ENCODE measurements at regions not wholly inside any gene's neighbourhood (a gene's known extent, or its start where the extent isn't known, plus 50 kb on each side); places are given as distances from the start of the nearest gene placed in this dataset.
A peak's percentile ranks its signal among the peaks of the same experiment; 100 is the strongest.

DNA sequence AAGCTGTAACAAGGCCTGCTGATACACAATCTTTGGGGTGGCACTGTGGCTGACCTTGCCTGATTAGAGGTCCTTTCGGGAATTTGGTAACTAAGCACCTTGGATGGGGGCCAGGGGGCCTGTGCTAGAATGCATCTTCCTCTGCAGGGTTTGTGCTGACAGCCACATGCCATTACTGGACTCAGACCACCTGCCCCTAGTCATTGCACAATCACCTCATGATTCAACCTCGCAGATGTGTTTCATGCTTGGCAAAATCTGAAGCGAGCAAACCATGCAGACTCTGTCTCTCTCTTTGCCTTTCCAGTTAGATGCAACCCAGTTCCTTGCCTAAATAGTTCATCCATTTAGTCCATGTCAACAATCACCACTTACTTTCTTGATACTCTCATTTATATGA is 96.5 kb upstream of the ERCC6L2 start:
- no peak overlapping the region for H3K4me3 ChIP-seq (ENCODE audit: low read depth, low read length)
- DNase-seq (ENCODE audit: low read depth) = peak; percentile 79
- TF ChIP-seq, protein P1, sequence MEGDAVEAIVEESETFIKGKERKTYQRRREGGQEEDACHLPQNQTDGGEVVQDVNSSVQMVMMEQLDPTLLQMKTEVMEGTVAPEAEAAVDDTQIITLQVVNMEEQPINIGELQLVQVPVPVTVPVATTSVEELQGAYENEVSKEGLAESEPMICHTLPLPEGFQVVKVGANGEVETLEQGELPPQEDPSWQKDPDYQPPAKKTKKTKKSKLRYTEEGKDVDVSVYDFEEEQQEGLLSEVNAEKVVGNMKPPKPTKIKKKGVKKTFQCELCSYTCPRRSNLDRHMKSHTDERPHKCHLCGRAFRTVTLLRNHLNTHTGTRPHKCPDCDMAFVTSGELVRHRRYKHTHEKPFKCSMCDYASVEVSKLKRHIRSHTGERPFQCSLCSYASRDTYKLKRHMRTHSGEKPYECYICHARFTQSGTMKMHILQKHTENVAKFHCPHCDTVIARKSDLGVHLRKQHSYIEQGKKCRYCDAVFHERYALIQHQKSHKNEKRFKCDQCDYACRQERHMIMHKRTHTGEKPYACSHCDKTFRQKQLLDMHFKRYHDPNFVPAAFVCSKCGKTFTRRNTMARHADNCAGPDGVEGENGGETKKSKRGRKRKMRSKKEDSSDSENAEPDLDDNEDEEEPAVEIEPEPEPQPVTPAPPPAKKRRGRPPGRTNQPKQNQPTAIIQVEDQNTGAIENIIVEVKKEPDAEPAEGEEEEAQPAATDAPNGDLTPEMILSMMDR (conservative IDR thresholded peaks at IDR 0.05; ENCODE audit: low read depth, low read length) = no peak

DNA sequence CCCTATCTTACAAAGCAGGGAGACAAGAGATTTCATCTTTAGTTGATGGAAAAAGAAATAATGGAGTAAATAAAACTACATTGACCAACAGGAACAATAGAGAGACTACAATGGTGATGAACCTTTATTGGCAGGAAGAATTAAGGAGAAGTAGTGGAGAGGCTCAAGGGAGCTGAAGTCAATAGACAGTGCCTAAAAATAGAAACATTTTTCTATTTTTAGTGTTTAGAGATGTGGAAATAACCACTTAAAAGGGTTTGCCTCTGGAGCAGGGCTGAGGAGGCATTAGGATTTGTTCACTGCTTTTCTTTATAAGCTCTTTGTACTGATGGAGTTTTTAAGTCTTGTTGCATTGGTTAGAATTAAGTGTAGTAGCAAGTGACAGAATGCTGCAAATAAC is 98.4 kb upstream of the ERCC6L2 start:
- TF ChIP-seq, protein P1 (conservative IDR thresholded peaks at IDR 0.05; ENCODE audit: low read depth, low read length) = no peak
- no peak for DNase-seq (ENCODE audit: low read depth)
- H3K4me3 ChIP-seq (ENCODE audit: low read depth, low read length) = no peak overlapping the region

DNA sequence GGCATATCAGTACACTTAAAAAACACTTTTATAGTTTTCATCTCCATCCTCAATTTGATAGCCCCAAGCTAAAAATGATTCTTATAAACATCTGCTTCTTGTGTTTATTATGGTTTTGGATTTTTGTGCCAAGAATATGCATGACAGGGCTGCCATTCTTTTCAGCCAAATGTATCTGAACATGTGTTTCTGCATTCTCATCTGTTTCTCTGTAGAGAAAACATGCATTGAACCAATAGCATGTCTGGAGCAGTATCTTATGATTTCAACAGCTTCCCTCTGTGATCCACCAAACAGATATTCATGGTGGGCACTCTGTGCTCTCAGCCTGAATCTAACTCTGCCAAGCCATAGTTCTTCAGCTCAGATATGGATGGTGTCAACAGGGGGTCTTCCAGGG is 99.3 kb upstream of the ERCC6L2 start:
- TF ChIP-seq, protein P1 (conservative IDR thresholded peaks at IDR 0.05; ENCODE audit: low read depth, low read length) = no peak
- H3K4me3 ChIP-seq (ENCODE audit: low read depth, low read length) = no peak overlapping the region
- DNase-seq (ENCODE audit: low read depth) = no peak

DNA sequence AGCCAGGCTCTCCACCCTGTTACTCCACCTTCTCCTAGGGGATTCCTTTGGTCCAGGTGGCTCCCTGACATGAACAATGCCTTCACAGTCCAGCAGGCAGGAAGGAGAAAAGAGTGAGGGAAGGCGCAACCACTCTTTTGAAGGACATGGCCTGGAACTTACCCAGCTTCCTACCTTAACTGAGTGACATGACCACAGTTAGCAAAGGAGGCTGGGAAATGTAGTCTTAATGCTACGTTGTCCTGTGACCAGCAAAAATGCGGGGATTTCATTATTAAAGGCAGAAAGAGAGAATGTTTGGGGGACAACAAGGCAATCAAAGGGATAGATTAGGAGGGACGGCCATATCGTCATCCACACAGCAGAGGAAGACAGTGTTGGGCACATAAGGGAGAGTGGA is 100.3 kb upstream of the ERCC6L2 start:
- DNase-seq (ENCODE audit: low read depth) = no peak
- TF ChIP-seq, protein P1 (conservative IDR thresholded peaks at IDR 0.05; ENCODE audit: low read depth, low read length) = no peak
- no peak overlapping the region for H3K4me3 ChIP-seq (ENCODE audit: low read depth, low read length)

DNA sequence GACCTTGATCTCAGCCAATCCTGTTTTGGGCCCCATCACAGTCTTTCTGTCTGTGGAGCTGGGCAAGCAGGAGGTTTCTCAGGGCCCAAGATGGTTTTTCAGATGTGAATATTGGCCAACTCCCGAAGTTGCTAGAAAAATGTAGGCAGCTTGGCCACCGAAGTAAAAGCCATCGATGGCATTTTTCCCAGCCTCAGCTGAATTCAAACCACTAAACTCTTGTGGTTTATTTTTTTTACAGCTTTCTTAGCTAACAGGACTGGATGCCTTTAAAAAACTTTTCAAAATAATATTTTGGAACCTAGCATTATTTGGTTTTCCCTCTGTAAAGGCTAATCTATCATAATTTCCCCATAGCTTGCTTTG is 102.5 kb upstream of the ERCC6L2 start:
- DNase-seq (ENCODE audit: low read depth) = no peak
- H3K4me3 ChIP-seq (ENCODE audit: low read depth, low read length) = peak overlapping the region; percentile 40
- TF ChIP-seq, protein P1 (conservative IDR thresholded peaks at IDR 0.05; ENCODE audit: low read depth, low read length) = no peak

DNA sequence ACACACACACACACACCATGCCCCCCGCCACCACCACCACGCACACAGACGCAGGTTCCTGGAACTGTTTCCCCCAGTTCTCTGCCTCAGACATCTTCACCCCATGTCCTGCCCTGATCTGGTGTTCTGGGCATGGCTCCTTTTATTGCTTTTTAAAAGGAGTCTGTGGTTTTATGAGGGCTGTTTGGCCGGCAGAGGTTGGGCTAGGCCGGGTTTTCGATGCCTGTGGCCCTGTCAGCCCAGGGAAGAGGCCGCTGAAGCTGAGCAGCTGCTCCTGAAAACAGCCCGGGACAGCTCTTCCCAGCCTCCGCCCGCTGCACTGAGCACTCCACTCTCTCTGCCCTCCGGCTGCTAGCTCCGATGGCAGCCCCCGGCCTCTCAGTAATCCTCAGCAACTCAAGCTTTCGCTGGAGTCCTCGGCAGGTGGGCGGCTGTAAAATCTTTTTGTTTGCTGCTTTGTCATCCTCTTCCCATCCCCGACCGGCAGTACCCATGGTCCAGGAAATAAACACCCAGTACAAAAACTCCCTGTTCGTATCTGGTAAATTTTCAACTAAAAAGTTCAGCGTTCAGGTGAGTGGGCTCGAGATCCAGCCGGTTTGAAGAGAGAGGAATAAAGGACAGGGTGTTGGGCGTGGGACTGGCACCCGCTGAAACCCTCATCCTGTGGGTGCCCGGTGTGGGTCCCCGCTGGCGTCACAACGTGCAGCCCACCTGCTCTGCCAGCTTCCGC is 103.0 kb upstream of the ERCC6L2 start:
- no peak for DNase-seq (ENCODE audit: low read depth)
- H3K4me3 ChIP-seq (ENCODE audit: low read depth, low read length) = peak overlapping the region; percentile 40
- TF ChIP-seq, protein P1 (conservative IDR thresholded peaks at IDR 0.05; ENCODE audit: low read depth, low read length) = peak; percentile 15
